ENCODE measurements at regions not wholly inside any gene's neighbourhood (a gene's known extent, or its start where the extent isn't known, plus 50 kb on each side); places are given as distances from the start of the nearest gene placed in this dataset.

GRCh38 chr7:50151661-50152060 is 58.6 kb upstream of the ZPBP start:
- TF ChIP-seq CTCF (conservative IDR thresholded peaks at IDR 0.05) = no peak
- no peak for TF ChIP-seq ZFX (IDR thresholded peaks at IDR 0.05)
